NCI-H1436 treated with DMSO at 0.1 percent for 48 hours (cell line): ENCODE measurements at regions not wholly inside any gene's neighbourhood (a gene's known extent, or its start where the extent isn't known, plus 50 kb on each side); places are given as distances from the start of the nearest gene placed in this dataset.
"Not testable (repeated sequence)": the region's sequence is repeated elsewhere in the genome, so short reads cannot be mapped to it uniquely, and the experiment has no call there.

Source experiments
- DNase-seq: peaks from one replicate; lab custom pipeline; 2025; lab: John Stamatoyannopoulos, UW

DNA sequence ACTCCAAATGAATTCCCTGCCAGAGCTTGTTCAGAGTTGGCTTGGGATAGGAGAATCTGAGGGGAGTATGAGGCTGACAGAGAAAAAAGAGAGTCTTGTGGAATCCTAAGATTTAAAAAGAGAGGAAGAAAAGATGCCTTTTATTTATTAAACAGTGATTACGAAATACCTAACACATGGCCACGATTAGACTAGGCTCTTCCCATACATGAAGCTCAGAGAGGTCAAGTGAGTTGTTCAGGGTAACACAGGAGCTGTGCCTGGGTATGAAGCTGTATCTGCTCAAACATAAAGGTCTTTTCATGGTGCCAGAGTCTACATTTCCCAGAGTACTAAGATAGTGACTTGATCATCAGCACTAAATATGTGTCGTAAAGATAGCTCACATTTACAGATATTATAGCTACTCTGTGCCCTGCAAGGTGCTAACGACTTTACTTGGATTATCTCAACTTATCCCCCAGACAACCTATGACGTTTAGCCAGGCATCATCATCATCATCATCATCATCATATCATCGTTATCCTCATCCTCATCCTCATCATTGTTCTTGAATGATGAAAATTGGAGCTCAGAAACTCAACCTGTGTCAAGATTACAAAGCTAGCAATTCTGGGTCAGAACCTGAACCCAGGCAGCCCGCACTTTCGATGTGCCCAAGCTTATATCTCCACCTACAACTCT lies 500.8 kb downstream of the NPIPA7 start:
- DNase-seq = no peak

DNA sequence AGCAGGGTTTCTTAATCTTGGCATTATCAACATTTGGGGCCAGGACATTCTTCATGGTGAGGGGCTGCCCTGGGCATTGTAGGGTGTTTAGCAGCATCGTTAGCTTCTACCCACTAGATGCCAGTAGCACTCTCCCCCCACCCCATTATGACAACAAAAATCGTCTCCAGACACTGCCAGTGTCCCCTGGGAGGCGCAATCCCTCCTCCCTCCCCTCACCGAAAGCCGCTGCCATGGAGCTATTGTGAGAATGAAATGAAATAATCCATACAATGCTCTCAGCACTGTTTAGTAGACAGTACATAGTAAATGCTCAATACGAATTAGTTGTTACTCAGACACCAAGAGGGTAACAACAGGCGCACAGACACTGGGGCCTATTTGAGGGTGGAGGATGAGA lies 502.9 kb downstream of the NPIPA7 start:
- DNase-seq = no peak

DNA sequence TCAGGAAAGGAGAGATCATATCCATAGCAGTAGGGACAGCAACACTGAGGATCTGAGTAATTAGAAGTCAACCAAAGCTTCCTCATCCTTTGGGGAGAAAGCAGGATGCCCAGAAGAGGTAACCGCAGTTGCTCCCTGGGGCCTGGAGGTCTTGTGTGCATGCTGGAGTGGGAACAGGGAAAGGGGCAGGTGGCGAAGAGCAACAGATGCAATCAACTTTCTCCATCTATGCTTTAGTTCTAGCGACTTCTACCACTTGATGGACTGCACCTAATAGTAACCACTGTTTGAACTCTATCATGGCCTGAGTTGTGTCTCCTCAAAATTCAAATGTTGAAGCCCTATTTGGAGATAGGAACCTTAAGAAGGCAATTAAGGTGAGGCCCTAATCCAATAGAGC lies 503.8 kb downstream of the NPIPA7 start:
- no peak for DNase-seq

DNA sequence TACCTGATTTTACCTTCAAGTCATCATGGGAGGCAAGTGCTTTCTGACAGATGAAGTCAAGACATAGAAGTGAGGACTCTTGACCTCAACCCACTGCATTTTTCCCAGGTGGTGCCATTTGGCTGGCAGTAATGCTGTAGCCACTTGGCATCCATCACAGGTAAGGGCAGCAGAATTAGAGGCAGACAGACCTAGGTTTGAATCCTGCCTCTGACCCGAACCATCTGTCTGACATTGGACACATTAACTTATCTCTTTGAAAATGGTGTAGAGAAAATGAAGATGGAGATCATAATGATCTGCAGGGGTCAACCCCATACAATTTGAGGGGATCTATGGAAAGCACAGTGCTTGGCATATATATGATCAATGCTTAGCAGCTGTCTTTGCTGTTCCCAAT lies 505.5 kb downstream of the NPIPA7 start:
- no peak for DNase-seq

DNA sequence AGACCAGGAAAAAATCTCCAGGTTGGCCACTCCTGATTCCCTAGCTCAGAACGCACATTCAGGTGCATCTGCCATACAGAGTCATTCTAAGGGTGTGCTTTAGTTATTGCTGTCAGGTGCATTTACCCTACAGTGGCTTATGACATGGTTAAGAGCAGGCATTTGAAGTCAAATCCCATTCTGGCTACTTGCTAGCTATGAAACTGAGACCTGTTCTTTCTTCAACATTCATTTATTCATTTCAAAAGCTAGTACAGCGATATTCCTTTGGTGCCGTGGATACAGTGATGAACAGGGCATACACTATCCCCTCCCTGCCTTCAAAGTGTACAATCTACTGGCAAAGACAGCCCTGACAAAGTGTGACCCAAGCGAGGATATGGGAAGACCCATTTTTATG lies 508.3 kb downstream of the NPIPA7 start:
- no peak for DNase-seq

DNA sequence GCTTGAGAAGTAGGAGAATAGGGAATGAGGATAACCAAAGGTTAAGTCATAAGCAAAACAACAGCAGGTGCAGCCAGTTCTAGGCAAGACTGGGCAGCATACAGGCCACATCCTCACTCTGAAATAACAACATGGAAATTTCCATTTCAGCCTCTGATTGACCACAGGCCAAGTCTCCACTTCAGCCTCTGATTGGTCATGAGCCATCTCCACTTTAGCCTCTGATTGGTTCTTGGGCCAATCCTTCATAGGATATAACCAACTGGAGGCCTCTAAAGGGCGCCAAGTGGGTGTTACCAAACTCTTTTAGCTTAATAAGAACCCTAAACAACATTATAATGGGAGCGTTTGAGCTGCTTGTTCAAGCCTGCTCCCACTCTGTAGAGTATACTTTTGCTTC lies 512.0 kb downstream of the NPIPA7 start:
- DNase-seq = no peak

DNA sequence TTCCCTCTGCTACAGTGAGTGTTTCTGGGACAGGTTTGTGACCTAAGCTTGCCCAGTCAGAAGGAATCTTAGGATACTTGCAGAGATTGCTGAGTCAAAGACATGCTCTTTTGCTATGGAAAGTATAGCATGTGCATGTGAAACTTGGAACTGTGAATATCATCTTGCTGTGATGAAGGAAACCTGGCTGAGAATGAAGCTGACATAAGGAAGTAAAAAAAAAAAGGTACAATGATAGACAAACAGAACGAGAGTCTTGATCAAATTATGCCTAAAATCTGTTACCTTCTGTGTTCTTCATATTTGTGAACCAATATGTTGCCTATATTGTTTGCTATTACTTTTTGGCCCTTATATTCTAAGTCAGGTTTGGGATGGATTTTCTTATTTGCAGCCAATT lies 525.7 kb downstream of the NPIPA7 start:
- DNase-seq = no peak

DNA sequence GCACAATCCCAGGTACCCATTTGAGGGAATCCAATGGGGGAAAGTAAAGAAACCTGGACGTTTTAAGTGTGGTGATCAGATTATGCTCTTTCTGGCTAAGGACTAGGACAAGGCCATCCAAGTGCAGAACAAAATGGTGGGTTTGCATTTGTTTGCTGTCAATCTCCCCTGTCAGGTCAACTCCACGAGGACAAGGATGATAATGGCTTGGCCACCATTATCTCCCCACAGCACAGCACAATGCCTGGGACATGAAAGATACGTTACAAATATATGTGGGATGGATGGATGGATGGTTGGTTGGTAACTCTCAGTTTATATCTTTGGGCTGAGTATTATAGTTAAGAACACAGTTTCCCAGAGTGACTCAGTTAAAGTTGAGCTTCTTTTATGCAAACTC lies 526.9 kb downstream of the NPIPA7 start:
- no peak for DNase-seq

DNA sequence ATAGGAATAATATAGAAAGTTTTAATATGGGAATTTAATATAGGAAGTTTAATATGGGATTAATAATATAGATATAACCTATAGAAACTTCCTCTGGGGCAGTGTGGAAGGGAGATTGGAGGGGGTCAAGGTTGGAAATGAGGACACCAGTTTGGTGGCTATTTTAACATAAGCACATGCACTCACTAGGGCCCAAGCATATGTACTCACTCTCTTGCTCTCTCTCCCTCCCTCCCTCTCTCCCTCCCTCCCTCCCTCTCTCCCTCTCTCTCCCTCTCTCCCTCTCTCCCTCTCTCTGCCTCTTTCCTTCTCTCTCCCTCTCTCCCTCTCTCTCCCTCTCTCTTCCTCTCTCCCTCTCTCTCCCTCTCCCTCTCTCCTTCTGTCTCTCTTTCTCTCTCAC lies 528.1 kb downstream of the NPIPA7 start:
- DNase-seq = no peak

DNA sequence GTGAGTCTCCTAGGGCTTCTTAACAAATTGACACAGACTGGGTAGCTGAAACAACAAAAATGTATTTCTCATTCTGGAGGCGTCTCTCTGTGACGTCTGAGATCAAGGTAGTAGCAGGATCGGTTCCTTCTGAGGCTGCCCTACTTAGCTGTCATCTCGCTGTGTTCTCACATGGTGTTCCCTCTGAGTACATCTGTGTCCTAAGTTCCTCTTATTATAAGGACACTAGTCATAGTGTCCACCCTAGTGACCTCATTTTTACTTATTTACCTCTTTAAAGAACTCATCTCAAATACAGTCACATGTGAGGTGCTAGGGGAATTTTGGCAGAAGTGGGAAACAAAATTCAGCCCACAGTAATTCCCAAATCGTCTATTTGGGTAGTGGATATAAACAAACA lies 529.1 kb downstream of the NPIPA7 start:
- no peak for DNase-seq

DNA sequence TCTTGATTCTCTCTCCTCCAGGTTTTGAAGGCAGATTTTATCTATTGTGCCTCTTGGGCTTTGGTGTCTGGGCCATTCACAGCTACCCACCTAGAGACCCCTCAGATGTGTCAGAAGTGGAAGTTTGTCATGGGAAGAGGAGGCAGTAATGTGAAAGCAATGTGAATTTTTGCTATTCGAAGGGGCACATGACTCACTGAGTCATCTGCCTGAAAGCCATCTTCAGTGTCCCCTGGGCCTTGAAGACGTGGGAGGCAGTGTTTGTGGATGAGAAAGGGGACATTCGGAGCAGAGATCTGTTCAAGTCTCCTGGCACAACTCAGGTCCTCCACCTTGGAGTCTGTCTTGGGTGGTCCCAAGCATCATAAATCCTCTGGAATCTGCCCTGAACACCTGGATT lies 530.2 kb downstream of the NPIPA7 start:
- no peak for DNase-seq

DNA sequence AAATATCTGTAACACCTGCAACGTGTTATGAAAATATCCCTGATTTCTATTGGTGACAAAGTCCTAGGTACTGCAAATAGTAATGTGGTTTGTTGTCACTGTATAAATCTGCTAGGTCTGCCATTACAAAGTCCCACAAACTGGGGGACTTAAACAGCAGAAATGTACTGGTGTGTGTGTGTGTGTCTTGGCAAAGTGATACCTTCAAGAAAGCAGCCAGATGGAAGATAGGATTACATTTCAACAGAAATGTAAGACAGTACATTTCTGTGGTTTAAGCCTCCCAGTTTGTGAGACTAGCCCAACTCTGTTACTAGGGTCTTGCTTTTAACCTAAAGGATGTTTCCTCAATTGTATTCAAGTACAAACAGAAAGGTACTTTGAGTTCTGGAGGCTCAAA lies 531.7 kb downstream of the NPIPA7 start:
- DNase-seq = no peak

DNA sequence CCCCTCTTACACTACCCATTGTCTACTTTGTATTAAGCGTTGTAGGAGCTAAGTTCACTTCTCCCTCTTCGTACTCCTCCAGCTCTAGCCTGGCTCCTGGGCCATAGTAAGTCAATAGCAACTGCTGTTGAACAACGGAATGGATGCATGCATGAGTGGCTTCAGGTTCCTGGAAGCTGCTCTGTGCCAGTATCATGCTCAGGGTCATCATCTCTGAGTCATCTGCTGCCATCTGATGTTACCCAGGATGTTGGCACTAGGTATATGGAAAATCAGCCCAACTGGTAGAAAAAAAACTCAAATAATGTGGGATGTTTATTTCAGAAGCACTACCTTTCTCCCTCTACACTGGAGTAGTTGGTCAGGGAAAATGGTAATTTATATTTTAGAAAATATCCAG lies 536.8 kb downstream of the NPIPA7 start:
- DNase-seq = no peak

DNA sequence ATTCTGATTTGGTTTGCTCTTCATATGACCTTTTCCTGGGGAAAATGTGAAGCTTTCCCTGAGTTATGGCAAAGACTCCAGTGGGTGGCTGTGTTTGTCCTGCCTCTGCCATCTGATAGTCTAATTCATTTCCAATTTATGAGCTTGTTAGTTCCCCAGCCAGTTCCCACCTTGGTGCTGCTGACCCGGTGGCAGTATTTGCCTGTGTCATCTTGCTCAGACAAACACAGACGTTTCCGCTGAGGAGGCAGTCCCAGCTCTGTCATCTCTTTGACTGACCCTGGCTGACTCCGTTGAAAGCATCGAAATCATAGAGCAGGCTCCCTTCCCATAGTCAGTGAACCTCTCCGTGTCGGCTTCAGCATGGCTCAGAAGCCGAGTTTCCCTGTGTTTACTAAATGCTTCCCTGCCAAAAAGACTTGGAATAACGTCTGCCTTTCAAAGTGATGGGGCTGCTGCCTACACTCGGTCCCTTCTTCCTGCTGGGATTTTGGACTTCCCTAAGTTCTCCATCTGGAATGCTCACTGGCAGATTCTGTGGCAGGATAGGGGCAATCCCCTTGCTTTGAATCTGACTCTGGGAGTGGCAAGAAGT lies 538.3 kb downstream of the NPIPA7 start:
- DNase-seq = no peak

DNA sequence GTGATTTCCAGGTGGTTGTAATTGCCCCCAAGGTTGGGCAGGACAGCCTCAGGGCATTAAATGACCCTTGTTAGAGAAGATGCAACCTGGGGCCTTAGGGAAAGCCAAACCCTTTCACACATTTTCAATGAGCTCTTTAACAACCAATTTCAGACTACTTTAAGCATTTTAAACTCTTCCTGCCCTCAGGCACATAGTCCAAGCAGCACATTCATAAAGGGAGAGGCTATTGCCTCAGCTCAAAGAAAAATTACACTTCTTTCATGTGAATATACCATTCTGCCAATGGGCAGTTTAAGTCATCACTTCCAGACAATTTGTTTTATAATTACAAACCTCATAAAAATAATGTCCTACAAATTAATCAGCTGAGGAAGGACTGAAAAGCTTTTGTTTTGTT lies 544.5 kb downstream of the NPIPA7 start:
- DNase-seq = no peak

DNA sequence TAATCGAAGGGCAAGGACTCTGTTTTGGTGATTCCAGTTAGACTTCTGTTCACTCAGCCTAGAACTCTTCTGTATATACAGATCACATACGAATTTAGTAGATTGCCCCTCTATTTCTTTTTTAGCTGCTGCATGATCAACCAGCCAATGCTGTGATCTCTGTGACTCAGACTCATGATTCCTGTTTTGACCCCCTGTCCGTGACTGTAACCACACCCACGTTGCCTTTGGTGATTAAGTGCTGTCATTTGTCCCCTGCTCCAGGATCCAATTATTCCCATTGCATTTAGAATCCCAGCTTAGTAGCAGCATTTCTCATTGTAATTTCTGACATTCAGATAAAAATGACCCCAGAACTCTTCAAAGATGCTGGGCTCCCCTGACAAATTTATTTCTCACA lies 545.7 kb downstream of the NPIPA7 start:
- DNase-seq = no peak

DNA sequence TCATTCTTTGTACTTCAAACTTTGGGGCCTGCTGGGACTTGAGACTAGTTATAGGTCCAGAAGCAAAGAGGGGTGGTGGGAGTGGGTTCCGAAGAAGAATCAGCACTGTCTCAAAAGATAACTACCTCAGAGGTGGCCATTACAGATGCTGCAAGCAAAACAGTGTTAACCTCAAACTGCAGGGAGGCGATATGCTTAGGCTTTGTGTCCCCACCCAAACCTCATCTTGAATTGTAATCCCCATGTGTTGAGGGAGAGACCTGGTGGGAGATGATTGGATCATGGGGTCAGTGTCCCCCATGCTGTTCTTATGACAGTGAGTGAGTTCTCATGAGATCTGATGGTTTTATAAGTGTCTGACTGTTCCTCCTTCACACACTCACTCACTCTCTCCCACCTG lies 545.3 kb downstream of the XYLT1 start:
- DNase-seq = no peak

DNA sequence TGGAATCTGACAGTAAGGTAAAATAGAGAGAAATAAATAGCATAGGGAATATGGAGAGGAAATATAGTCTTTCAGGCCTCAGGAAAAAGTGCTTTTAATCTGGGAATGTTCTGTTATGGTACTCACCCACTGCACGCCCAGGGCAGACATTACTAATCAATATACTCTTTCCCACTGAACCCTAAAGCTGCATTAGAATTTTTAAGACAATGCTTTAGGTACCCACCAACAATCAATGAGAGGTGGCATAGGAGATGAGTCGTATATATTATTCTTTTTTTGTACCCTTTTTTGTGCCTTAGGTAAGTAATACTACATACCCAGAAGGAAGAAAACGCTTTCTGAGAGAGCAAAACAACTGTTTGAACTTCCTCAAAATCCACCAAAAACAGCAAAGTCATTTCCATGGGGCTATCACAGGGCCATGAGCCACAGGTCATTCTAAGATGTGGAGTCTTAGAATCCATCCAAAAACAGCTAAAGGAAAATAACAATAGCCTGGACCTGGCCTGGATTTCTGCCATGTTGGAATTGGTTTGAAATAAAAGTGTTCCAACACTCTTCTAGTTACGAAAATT lies 542.1 kb downstream of the XYLT1 start:
- no peak for DNase-seq

DNA sequence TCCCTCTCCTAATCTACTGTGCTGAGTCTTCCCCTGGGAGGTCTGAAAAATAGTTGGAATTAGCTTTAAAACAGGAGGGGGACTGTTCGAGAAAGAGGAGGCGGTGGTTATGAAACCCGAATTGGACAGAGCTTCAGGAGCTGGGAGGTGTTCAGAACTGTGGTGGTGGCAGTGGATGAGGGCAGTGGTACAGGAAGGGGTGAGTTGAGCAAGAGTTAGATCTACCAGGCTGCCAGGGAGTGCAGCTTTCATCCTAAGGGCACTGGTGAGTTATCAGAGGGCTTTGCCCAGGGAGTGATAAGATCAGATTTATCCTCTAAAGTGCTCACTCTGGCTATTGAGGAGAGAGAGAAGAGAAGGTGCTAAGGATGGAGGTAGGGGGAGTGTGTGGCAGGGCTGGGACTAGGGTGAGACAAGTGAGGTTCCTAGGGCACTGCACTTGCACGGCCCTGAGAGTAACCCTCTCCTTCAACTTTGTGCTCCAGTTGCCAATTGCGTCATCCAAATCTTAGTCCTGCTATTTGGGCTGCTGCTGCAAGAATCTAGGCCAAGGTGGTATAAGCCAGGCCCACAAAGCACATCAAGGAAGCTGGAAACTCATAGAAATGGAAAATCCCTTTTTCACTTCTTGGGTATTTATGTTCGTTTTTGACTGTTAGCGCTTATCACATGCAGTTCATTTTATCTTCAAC lies 540.3 kb downstream of the XYLT1 start:
- DNase-seq = no peak

DNA sequence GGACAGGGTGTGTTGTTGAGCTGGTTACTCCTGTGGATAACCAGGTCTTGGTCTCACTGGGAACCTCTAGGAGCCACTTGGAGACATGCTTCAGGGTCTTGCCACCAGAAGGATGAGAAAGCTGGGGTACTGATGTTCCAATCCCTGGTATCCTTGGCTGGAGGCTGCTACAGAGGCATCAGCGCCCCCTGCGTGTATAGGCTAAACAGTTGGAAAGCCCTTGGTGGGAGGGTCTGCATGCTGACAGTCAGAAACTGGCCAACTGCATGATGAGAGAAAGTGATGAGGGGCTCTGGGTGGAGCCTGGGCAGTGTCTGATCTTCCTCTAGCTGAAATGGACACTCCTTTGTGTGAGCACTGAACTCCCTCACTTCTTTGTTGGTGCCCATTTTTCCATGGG lies 536.9 kb downstream of the XYLT1 start:
- no peak for DNase-seq

DNA sequence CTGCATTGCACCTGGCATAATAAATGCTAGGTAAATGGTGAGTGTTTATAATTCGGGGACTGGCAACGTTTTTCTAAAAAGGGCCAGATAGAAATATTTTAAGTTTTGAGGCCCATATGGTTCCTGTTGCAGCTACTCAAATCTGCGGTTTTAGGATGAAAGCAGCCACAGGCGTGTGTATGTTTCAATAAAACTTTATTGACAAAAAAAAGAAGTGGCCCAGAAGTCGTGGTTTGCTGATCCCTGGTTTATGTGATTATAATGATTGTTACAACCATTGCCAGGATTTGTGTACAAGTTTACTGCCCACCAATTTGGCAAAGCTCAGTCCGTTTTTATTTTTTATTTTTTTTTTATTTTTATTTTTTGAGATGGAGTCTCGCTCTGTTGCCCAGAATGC lies 536.1 kb downstream of the XYLT1 start:
- no peak for DNase-seq

DNA sequence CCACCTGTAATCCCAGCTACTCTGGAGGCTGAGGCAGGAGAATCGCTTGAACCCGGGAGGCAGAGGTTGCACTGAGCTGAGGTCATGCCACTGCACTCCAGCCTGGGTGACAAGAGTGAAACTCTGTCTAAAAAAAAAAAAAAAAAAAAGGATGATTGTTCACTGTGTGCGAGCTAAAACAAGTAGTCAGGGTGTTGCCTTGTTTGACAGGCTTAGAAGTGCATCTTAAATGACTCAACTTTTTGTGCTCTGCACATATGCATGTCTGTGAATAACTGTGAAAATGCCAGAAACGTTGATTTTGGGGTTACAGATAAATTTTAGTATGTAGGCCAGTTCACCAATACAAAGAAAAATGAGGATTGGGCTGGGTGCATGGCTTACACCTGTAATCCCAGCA lies 534.9 kb downstream of the XYLT1 start:
- not testable (repeated sequence) for DNase-seq

DNA sequence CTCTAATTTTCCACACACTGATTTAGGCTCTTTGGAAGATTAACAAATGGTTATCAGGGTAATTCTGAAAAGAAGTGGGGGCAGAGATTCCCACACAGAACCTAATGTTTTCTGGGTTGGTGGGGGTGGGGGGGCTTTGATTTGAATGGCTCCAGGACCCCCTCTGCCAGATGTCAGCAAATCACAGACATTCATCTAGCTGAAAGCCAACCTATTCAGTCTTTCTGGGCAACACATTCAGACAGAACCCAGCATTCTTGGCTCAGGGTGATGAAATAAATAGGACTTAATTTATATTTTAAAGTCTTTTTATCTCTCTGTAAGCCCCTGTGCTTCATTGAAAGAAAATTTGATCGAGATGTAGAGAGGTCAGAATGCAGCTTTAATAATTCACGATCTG lies 533.2 kb downstream of the XYLT1 start:
- DNase-seq = no peak
